ENCODE measurements at regions not wholly inside any gene's neighbourhood (a gene's known extent, or its start where the extent isn't known, plus 50 kb on each side); places are given as distances from the start of the nearest gene placed in this dataset.

DNA sequence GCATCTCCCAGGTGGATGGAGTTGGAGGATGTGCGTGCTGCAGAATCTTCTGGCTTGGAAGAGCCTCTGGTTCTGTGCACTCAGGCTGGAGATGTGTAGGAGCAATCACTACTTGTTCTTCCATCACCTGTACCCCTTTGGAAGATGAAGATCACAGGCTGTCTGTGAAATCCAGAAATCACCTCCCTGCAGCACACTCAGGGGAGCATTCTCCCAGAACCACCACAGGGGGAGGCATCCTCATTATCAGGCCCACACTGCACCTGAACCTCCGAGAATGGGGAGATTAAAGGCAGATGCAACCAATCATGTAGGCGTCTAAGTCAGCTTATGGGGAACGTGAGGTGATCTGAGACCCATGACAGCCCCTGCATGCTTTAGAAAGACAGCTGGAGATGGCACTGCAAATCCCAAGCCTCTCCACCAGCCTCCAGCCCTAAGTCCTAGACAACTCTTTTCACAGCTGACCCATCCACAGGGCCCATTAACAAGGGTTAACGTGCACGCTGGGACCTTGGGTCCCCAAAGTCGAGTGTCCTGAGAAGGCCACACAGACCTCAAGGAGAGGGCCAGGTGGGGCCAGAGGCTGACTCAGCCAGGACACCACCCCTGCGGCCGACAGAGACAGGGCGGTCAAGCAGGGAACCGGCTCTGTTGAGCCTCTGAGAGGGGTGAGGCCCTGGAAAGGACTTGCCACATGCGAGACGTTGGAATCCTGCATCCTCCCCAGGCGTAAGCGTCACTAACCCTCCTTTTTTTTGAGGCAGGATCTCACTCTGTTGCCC, 314.9 kb downstream of the EIPR1 start:
- DNase-seq (ENCODE audit: low spot score), result no peak

- no peak for DNase-seq (ENCODE audit: low spot score)
These were observed 317.6 kb downstream of the EIPR1 start for GRCh38 chr2:3060049-3060448.

GRCh38 chr2:3059141-3059925, 318.3 kb downstream of the EIPR1 start:
- DNase-seq (ENCODE audit: low spot score), result no peak

DNA sequence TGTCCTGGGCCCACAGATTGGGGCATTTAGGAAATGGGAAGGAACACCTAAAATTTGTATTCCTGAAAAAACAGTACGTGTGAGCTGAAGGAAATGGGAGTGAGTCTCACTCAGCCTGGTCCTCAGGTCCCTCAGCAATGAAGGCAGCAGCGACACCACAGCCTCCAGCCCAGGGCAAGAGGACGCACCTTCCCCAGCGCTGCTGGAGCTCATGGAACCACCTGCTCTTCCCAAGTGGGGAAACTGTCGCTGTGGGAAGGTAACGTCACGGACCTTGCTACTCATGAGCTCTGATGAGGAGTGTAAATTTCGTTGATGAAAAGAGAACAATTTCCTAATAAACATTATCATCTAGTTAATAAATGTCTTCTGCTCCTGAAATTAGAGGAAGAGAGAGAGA, 323.6 kb downstream of the EIPR1 start:
- no peak for DNase-seq (ENCODE audit: low spot score)

DNA sequence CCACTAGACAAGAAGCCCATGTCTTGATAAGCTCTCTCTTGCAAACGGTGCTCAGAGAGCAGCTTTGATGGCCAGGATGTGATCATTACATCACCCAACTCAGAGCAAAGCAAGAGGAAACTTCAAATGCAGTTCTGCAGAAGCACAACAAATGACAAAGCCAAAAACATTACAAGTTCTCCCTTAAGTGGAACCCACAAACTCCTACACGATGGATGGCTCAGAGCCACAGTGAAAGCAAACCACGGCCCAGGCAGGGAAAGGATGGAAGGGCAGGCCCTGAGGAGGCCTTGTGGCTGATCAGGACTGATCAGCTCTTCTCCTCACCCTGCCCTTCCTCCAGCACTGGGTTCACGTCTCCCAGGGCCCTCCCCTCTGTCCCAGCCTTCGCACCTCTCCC, 326.4 kb downstream of the EIPR1 start:
- DNase-seq (ENCODE audit: low spot score), result no peak

- no peak for DNase-seq (ENCODE audit: low spot score)
These were observed 331.3 kb downstream of the EIPR1 start for GRCh38 chr2:3046170-3046865.

GRCh38 chr2:3045318-3045921, 332.2 kb downstream of the EIPR1 start:
- no peak for DNase-seq (ENCODE audit: low spot score)

- DNase-seq (ENCODE audit: low spot score), result no peak
These were observed 332.9 kb downstream of the EIPR1 start for GRCh38 chr2:3044587-3045317.

DNA sequence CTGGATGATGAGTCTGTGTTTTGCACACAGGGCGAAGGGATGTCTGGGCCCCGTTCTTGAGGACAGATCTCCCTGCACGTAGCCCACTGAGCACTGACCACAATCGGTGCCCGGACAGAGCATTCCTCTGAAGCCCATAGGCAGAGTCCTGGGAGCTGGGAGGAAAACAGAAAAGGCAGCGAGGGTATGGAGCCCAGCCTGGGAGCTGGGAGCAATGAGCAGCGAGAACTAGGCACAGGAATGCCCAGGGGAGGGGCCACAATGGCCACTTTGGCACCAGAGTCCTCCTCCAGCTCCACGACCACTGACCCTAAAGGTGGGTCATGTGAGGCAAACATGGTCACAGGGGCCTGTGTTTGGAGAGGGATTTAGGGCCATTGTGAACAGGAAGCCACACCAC, 333.9 kb downstream of the EIPR1 start:
- DNase-seq (ENCODE audit: low spot score), result no peak

DNA sequence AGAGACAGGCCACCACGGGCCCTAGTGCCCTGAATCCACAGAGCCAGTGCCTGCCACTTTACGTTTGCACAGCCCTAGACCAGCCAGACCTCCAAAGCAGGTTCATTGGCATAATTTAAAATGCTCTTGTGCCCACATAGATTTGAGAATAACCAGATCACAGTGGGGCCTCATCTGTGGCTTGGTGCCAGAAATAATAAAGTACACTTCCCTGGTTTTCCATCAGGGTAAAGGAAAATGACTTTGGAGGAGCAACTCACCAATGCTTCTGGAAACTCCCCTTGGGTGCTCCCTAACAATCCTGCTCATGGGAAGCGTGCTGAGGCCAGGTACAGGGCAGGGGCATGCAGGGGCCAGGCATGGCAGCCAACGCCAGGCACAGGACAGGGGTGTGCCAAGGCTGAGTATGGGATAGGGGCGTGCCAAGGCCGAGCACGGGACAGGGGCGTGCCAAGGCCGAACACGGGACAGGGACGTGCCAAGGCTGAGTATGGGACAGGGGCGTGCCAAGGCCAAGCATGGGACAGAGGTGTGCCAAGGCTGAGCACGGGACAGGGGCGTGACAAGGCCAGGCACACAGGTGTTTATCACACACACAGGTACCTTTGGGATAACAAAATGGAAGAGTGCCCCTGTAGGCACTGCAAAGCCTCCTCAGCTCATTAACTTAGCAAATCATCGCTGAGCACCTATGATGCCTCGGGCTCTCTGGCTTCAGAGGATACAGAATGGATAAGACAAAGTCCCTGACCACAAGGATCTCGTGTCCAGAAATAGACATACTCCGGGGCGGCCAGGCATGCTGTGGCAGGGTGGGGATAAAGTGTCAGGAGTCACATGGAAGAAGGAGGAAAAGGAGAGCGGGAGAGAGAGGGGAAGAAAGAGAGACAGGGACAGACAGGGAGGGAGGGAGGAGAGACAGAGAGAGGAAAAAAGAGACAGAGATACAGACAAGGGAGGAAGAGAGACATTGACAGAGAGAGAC, 334.7 kb downstream of the EIPR1 start:
- no peak for DNase-seq (ENCODE audit: low spot score)

- DNase-seq (ENCODE audit: low spot score), result no peak
These were observed 335.6 kb downstream of the EIPR1 start for GRCh38 chr2:3041841-3042600.

- DNase-seq (ENCODE audit: low spot score), result no peak
These were observed 336.4 kb downstream of the EIPR1 start for GRCh38 chr2:3041246-3041645.

GRCh38 chr2:3040496-3041140, 337.0 kb downstream of the EIPR1 start:
- no peak for DNase-seq (ENCODE audit: low spot score)

DNA sequence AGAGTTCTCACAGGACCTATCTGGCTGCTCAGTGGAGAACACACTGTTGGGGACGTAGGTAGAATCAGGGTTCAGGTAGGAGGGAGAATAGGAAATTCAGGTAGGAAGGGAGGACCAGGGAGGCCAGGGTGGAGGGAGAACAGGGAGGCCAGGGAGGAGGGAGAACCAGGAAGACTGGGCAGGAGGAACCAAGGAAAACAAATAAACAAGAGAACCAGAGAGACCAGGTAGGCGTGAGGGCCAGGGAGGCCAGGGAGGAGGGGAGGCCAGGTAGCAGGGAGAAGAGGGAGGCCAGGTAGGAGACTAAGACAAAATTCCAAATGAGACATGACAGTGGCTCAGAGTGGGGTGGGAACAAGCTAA, 337.6 kb downstream of the EIPR1 start:
- DNase-seq (ENCODE audit: low spot score), result no peak

- no peak for DNase-seq (ENCODE audit: low spot score)
These were observed 338.2 kb downstream of the EIPR1 start for GRCh38 chr2:3039188-3040065.

DNA sequence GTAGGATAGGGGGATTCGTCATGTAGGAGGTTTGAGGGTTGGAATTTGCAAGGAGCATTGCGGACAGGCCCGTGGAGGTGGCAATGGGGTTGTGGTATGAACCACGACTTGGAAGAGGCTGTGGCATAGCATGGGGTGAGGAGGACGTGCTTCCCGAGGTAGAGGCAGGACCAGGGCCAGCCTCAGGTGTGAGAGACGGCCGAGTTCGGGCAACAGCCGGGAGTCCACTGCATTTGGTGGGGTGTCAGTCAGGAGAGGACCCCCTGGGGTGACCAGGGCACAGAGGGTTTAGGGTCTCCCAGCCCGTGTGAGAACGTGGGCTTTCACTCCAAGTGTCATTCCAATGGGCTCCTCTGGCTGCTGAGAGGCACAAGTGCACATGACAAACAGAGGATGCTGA, 339.0 kb downstream of the EIPR1 start:
- DNase-seq (ENCODE audit: low spot score), result no peak

GRCh38 chr2:3037196-3038194, 340.1 kb downstream of the EIPR1 start:
- no peak for DNase-seq (ENCODE audit: low spot score)

All from iPS-NIHi11 (cell line).